ENCODE measurements at regions not wholly inside any gene's neighbourhood (a gene's known extent, or its start where the extent isn't known, plus 50 kb on each side); places are given as distances from the start of the nearest gene placed in this dataset.

DNA sequence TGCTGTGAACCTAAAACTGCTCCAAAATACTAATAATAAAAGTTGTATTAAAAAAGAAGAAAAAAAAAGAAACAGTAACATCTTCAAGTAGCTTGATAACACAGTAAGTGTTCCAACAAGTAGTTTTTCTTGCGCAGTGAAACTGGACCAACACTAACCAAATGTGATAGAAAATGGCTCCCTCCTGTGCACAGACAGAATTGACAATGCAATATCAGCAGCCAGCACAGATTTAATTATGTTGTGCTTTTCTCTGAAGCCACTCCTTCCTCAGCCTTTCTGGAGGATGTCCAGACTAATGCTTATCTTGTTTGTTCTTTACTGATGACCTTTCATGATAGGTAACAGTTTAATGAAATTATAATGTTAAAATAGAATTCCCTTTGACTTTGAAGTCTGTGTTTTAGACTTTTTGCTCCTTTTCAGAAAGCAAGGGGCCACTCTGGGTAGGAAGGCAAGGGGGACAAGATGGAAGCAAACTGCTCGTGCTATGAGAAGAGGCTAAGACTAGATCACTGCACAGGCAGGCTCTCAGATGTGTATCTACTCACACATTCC is 147.1 kb upstream of the RPL34 start:
- H3K27ac ChIP-seq, result no peak overlapping the region
- H3K79me2 ChIP-seq (ENCODE audit: insufficient read depth), result no peaks in the 10 kb centered on the region
- H2AFZ ChIP-seq, result no peak overlapping the region
- TF ChIP-seq EZH2phosphoT487 (IDR thresholded peaks at IDR 0.05; ENCODE audit: insufficient read depth, low read depth) (no peak), EZH2 (IDR thresholded peaks at IDR 0.05; ENCODE audit: insufficient read depth, poor library complexity, severe bottlenecking) (no peak)
- H3K4me3 ChIP-seq, result no peak overlapping the region
- H3K36me3 ChIP-seq (ENCODE audit: low read depth), result no peaks in the 10 kb centered on the region
- no peaks in the 10 kb centered on the region for H4K20me1 ChIP-seq (ENCODE audit: insufficient read depth)
- no peaks in the 10 kb centered on the region for H3K9me3 ChIP-seq (ENCODE audit: low read depth)
- no peak overlapping the region for H3K9ac ChIP-seq
- DNase-seq, result no peak
- H3K4me1 ChIP-seq (ENCODE audit: insufficient read depth), result no peaks in the 10 kb centered on the region
- H3K9me2 ChIP-seq (ENCODE audit: insufficient read depth), result no peaks in the 10 kb centered on the region
- no peak overlapping the region for H3K4me2 ChIP-seq (ENCODE audit: unreplicated experiment)
- 4 to 14% methylated on average over 2 of the region's 2 CpGs for WGBS, 2 experiments (ENCODE audit: low coverage in 1 of 2, low lambda C conversion rate in 2 of 2, missing lambda C conversion rate in 2 of 2)
- in situ Hi-C loops (cut with MboI), result no loop called here
- H3K27me3 ChIP-seq (replicated peaks; ENCODE audit: insufficient read depth), result peaks cover 25% of the 10 kb centered on the region
- no peaks in the 10 kb centered on the region for H3F3A ChIP-seq (ENCODE audit: insufficient read depth)

GRCh38 chr4:108466936-108467902 is 153.2 kb upstream of the RPL34 start:
- no peak overlapping the region for H3K4me2 ChIP-seq (ENCODE audit: unreplicated experiment)

GRCh38 chr4:108465886-108466500 is 154.4 kb upstream of the RPL34 start:
- H4K20me1 ChIP-seq (ENCODE audit: insufficient read depth), result no peaks in the 10 kb centered on the region
- no peaks in the 10 kb centered on the region for H3K9me3 ChIP-seq (ENCODE audit: low read depth)
- TF ChIP-seq EZH2phosphoT487 (IDR thresholded peaks at IDR 0.05; ENCODE audit: insufficient read depth, low read depth), result no peak
- TF ChIP-seq EZH2 (IDR thresholded peaks at IDR 0.05; ENCODE audit: insufficient read depth, poor library complexity, severe bottlenecking), result no peak
- 54 to 60% methylated on average over 9 of the region's 9 CpGs for WGBS, 2 experiments (ENCODE audit: low coverage in 1 of 2, low lambda C conversion rate in 2 of 2, missing lambda C conversion rate in 2 of 2)
- no peak for DNase-seq
- H3F3A ChIP-seq (ENCODE audit: insufficient read depth), result no peaks in the 10 kb centered on the region
- H3K27me3 ChIP-seq (replicated peaks; ENCODE audit: insufficient read depth), result peaks cover 33% of the 10 kb centered on the region
- no peak overlapping the region for H3K4me3 ChIP-seq
- H3K9me2 ChIP-seq (ENCODE audit: insufficient read depth), result no peaks in the 10 kb centered on the region
- in situ Hi-C loops (cut with MboI), result no loop called here
- no peak overlapping the region for H3K27ac ChIP-seq
- no peak overlapping the region for H3K4me2 ChIP-seq (ENCODE audit: unreplicated experiment)
- no peaks in the 10 kb centered on the region for H3K36me3 ChIP-seq (ENCODE audit: low read depth)
- H3K79me2 ChIP-seq (ENCODE audit: insufficient read depth), result no peaks in the 10 kb centered on the region
- H3K9ac ChIP-seq, result no peak overlapping the region
- H2AFZ ChIP-seq, result no peak overlapping the region
- peaks cover 7% of the 10 kb centered on the region; the same call in 1 of the 2 replicates for H3K4me1 ChIP-seq (ENCODE audit: insufficient read depth)

More at GRCh38 chr4:108466936-108467902, 153.2 kb upstream of the RPL34 start:
- WGBS, 2 experiments (ENCODE audit: low coverage in 1 of 2, low lambda C conversion rate in 2 of 2, missing lambda C conversion rate in 2 of 2), result 47 to 48% methylated on average over 7 of the region's 7 CpGs
- Histone ChIP-seq H3K4me1 (ENCODE audit: insufficient read depth) (peaks cover 7% of the 10 kb centered on the region; the same call in 1 of the 2 replicates), H3K9me2 (ENCODE audit: insufficient read depth) (no peaks in the 10 kb centered on the region), H3F3A (ENCODE audit: insufficient read depth) (no peaks in the 10 kb centered on the region), H3K27me3 (replicated peaks; ENCODE audit: insufficient read depth) (peaks cover 29% of the 10 kb centered on the region), H3K9ac (no peak overlapping the region), H4K20me1 (ENCODE audit: insufficient read depth) (no peaks in the 10 kb centered on the region), H3K9me3 (ENCODE audit: low read depth) (no peaks in the 10 kb centered on the region), H3K36me3 (ENCODE audit: low read depth) (no peaks in the 10 kb centered on the region), H3K79me2 (ENCODE audit: insufficient read depth) (no peaks in the 10 kb centered on the region), H3K4me3 (no peak overlapping the region), H3K27ac (no peak overlapping the region), H2AFZ (no peak overlapping the region)
- peak; percentile 71 for DNase-seq
- TF ChIP-seq EZH2phosphoT487 (IDR thresholded peaks at IDR 0.05; ENCODE audit: insufficient read depth, low read depth) (no peak), EZH2 (IDR thresholded peaks at IDR 0.05; ENCODE audit: insufficient read depth, poor library complexity, severe bottlenecking) (no peak)
- in situ Hi-C loops (cut with MboI), result no loop called here

DNA sequence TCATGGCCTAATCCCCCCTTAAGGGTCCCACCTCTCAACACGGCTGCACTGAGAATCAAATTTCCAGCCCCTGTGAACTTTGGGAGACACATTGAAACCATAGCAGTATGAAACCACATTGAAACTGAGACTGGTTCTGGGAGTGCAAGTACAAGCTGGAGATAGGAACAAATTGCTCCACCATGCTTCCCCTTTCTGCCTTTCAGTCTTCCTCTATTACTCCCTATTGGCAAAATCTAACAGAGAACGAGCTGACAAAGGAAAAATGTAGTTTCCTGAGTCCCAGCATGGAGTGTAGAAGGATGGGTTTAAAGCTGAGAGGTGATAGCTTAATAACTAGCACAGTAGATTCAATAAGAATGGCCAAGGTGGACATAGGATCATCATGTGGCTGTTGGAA is 161.7 kb upstream of the RPL34 start:
- WGBS, 2 experiments (ENCODE audit: low coverage in 1 of 2, low lambda C conversion rate in 2 of 2, missing lambda C conversion rate in 2 of 2), result 12 to 13% methylated on average over 2 of the region's 2 CpGs
- Histone ChIP-seq H3K79me2 (ENCODE audit: insufficient read depth) (no peaks in the 10 kb centered on the region), H3K9ac (no peak overlapping the region), H3K4me3 (no peak overlapping the region), H3K27ac (no peak overlapping the region), H3K36me3 (ENCODE audit: low read depth) (no peaks in the 10 kb centered on the region), H3K27me3 (replicated peaks; ENCODE audit: insufficient read depth) (peaks cover 33% of the 10 kb centered on the region), H3K4me1 (ENCODE audit: insufficient read depth) (no peaks in the 10 kb centered on the region), H3K4me2 (ENCODE audit: unreplicated experiment) (no peak overlapping the region), H3K9me2 (ENCODE audit: insufficient read depth) (no peaks in the 10 kb centered on the region), H3F3A (ENCODE audit: insufficient read depth) (no peaks in the 10 kb centered on the region), H3K9me3 (ENCODE audit: low read depth) (no peaks in the 10 kb centered on the region), H4K20me1 (ENCODE audit: insufficient read depth) (no peaks in the 10 kb centered on the region), H2AFZ (no peak overlapping the region)
- in situ Hi-C loops (cut with MboI), result no loop called here
- DNase-seq, result no peak
- no peak for TF ChIP-seq EZH2 (IDR thresholded peaks at IDR 0.05; ENCODE audit: insufficient read depth, poor library complexity, severe bottlenecking)
- no peak for TF ChIP-seq EZH2phosphoT487 (IDR thresholded peaks at IDR 0.05; ENCODE audit: insufficient read depth, low read depth)
